Skin epidermis (tissue), 12 donors: ENCODE measurements at regions not wholly inside any gene's neighbourhood (a gene's known extent, or its start where the extent isn't known, plus 50 kb on each side); places are given as distances from the start of the nearest gene placed in this dataset.

Experiments used
- H3K27ac ChIP-seq, 21 experiments: fragments of 200-600 bp; sonication (generic) in 11 of 21; one replicate each; pipeline ENCODE4 v1.5.0; 2020; ENCODE audit warnings: mild to moderate bottlenecking in 3 of 21, inconsistent platforms in 2 of 21, moderate library complexity in 2 of 21
- H3K4me3 ChIP-seq, 7 experiments: fragments of 200-600 bp; sonication (generic) in 2 of 7; one replicate each; pipeline ENCODE4 v1.5.0; 2020; ENCODE audit warnings: inconsistent platforms in 2 of 7, mild to moderate bottlenecking in 2 of 7, moderate library complexity in 1 of 7

GRCh38 chr10:57968328-57969016, 299.2 kb downstream of the IPMK start:
- no peak overlapping the region for H3K4me3 ChIP-seq
- H3K27ac ChIP-seq = no peak overlapping the region

GRCh38 chr10:57964351-57964750, 303.3 kb downstream of the IPMK start:
- Histone ChIP-seq H3K4me3 (no peak overlapping the region), H3K27ac (no peak overlapping the region)

GRCh38 chr10:57963546-57963945, 304.1 kb downstream of the IPMK start:
- no peak overlapping the region for H3K27ac ChIP-seq

GRCh38 chr10:57962839-57963238, 304.9 kb downstream of the IPMK start:
- no peak overlapping the region for H3K4me3 ChIP-seq
- H3K27ac ChIP-seq = no peak overlapping the region

More at GRCh38 chr10:57963546-57963945, 304.1 kb downstream of the IPMK start:
- no peak overlapping the region for H3K4me3 ChIP-seq

- Histone ChIP-seq H3K4me3 (no peak overlapping the region), H3K27ac (no peak overlapping the region)
Observed at GRCh38 chr10:57961487-57961886, 306.2 kb downstream of the IPMK start.

GRCh38 chr10:57960406-57960805, 307.3 kb downstream of the IPMK start:
- H3K4me3 ChIP-seq = no peak overlapping the region
- H3K27ac ChIP-seq = no peak overlapping the region

- no peak overlapping the region for H3K4me3 ChIP-seq
- no peak overlapping the region for H3K27ac ChIP-seq
Observed at GRCh38 chr10:57959318-57960006, 308.2 kb downstream of the IPMK start.

GRCh38 chr10:57955076-57955475, 312.6 kb downstream of the IPMK start:
- H3K4me3 ChIP-seq = no peak overlapping the region
- H3K27ac ChIP-seq = no peak overlapping the region

- H3K27ac ChIP-seq = no peak overlapping the region
- no peak overlapping the region for H3K4me3 ChIP-seq
Observed at GRCh38 chr10:57952741-57953140, 315.0 kb downstream of the IPMK start.

- Histone ChIP-seq H3K27ac (no peak overlapping the region), H3K4me3 (no peak overlapping the region)
Observed at GRCh38 chr10:57950442-57950974, 317.2 kb downstream of the IPMK start.

- no peak overlapping the region for H3K27ac ChIP-seq
- H3K4me3 ChIP-seq = no peak overlapping the region
Observed at GRCh38 chr10:57948796-57949195, 318.9 kb downstream of the IPMK start.

GRCh38 chr10:57946833-57947232, 320.9 kb downstream of the IPMK start:
- H3K4me3 ChIP-seq = no peak overlapping the region

GRCh38 chr10:57943701-57944100, 324.0 kb downstream of the IPMK start:
- no peak overlapping the region for H3K4me3 ChIP-seq
- no peak overlapping the region for H3K27ac ChIP-seq

More at GRCh38 chr10:57946833-57947232, 320.9 kb downstream of the IPMK start:
- H3K27ac ChIP-seq = no peak overlapping the region

GRCh38 chr10:57925045-57925444, 342.6 kb downstream of the IPMK start:
- H3K4me3 ChIP-seq = no peak overlapping the region
- H3K27ac ChIP-seq = no peak overlapping the region

GRCh38 chr10:57921140-57921539, 346.6 kb downstream of the IPMK start:
- Histone ChIP-seq H3K4me3 (no peak overlapping the region), H3K27ac (no peak overlapping the region)

GRCh38 chr10:57919864-57920263, 347.8 kb downstream of the IPMK start:
- no peak overlapping the region for H3K27ac ChIP-seq
- H3K4me3 ChIP-seq = no peak overlapping the region

- H3K27ac ChIP-seq = no peak overlapping the region
Observed at GRCh38 chr10:57917019-57917418, 350.7 kb downstream of the IPMK start.

GRCh38 chr10:57905861-57906260, 361.8 kb downstream of the IPMK start:
- H3K27ac ChIP-seq = no peak overlapping the region

More at GRCh38 chr10:57917019-57917418, 350.7 kb downstream of the IPMK start:
- H3K4me3 ChIP-seq = no peak overlapping the region

GRCh38 chr10:57905010-57905409, 362.7 kb downstream of the IPMK start:
- no peak overlapping the region for H3K4me3 ChIP-seq
- H3K27ac ChIP-seq = no peak overlapping the region

More at GRCh38 chr10:57905861-57906260, 361.8 kb downstream of the IPMK start:
- no peak overlapping the region for H3K4me3 ChIP-seq

- Histone ChIP-seq H3K4me3 (no peak overlapping the region), H3K27ac (peak overlapping the region in 4 of 21 experiments; percentile 37 to 70 (median 52))
Observed at GRCh38 chr10:57898231-57898630, 369.5 kb downstream of the IPMK start.

GRCh38 chr10:57897611-57898010, 370.1 kb downstream of the IPMK start:
- H3K4me3 ChIP-seq = no peak overlapping the region
- peak overlapping the region in 4 of 21 experiments; percentile 37 to 70 (median 52) for H3K27ac ChIP-seq
